H1 (cell line): ENCODE measurements at regions not wholly inside any gene's neighbourhood (a gene's known extent, or its start where the extent isn't known, plus 50 kb on each side); places are given as distances from the start of the nearest gene placed in this dataset.

Experiments used
- CTCF ChIA-PET: fragments of 300-600 bp; sonication (Branson Sonifier 250); formaldehyde crosslinking; loops from one replicate; lab custom pipeline; 2021; ENCODE audit not compliant: partially characterized antibody; lab: Charles Lee
- POLR2A ChIA-PET: fragments of 300-600 bp; sonication (Branson Sonifier 250); formaldehyde crosslinking; loops from one replicate; lab custom pipeline; 2021; ENCODE audit warnings: inconsistent platforms; ENCODE audit not compliant: partially characterized antibody; lab: Charles Lee
- DNase-seq, 2 experiments: peaks; one replicate each; pipeline versions ENCODE4 v3.0.0 to v3.0.0-alpha.2; 2010 to 2022; ENCODE audit warnings: low spot score in 2 of 2, low read depth in 1 of 2, mixed read lengths in 1 of 2
- FAIRE-seq: peaks from 2 replicates; lab custom pipeline; 2011; peaks lifted over from hg19 to GRCh38; lab: Jason Lieb, UNC
- H2AFZ ChIP-seq: 2 replicates; pipeline ENCODE4 v1.8.1; 2012; ENCODE audit warnings: low read length, inconsistent platforms
- H2AK5ac ChIP-seq: 2 replicates; pipeline ENCODE4 v1.6.1; 2013; ENCODE audit warnings: low read depth, low read length
- H2BK120ac ChIP-seq: replicated peaks from 2 replicates; pipeline ENCODE3; 2013; ENCODE audit warnings: low read depth, low read length, inconsistent platforms
- H2BK12ac ChIP-seq: 2 replicates; pipeline ENCODE4 v1.6.1; 2013; ENCODE audit warnings: low read depth, low read length
- H2BK15ac ChIP-seq: 2 replicates; pipeline ENCODE4 v1.6.1; 2013; ENCODE audit warnings: low read length
- H2BK20ac ChIP-seq: 2 replicates; pipeline ENCODE4 v1.6.1; 2013; ENCODE audit warnings: low read length
- H2BK5ac ChIP-seq: 2 replicates; pipeline ENCODE4 v1.6.1; 2013; ENCODE audit warnings: low read depth, low read length
- H3K14ac ChIP-seq: 2 replicates; pipeline ENCODE4 v1.6.1; 2013; ENCODE audit warnings: inconsistent platforms; ENCODE audit not compliant: insufficient read length
- H3K18ac ChIP-seq: 2 replicates; pipeline ENCODE4 v1.6.1; 2013; ENCODE audit warnings: low read length; ENCODE audit errors: extremely low read depth
- H3K23ac ChIP-seq: 2 replicates; pipeline ENCODE4 v1.6.1; 2013; ENCODE audit warnings: inconsistent platforms; ENCODE audit not compliant: insufficient read length
- H3K23me2 ChIP-seq: 2 replicates; pipeline ENCODE4 v1.6.1; 2013; ENCODE audit warnings: low read depth, low read length
- H3K27ac ChIP-seq: 2 replicates; pipeline ENCODE4 v1.6.1; 2011; ENCODE audit warnings: low read depth, low read length, inconsistent platforms
- H3K27me3 ChIP-seq, 4 experiments: replicated peaks in 1 of 4; 1 replicate in 1 of 4; 2 replicates in 3 of 4; pipeline versions ENCODE4 v1.6.1 to v1.8.1; 2011 to 2013; ENCODE audit warnings: low read length in 3 of 4, mild to moderate bottlenecking in 3 of 4, inconsistent platforms in 2 of 4, mixed read lengths in 2 of 4, moderate library complexity in 1 of 4; ENCODE audit not compliant: control insufficient read depth in 3 of 4, insufficient read depth in 3 of 4; ENCODE audit errors: extremely low read depth in 1 of 4
- H3K36me3 ChIP-seq, 4 experiments: 2 replicates each; pipeline versions ENCODE4 v1.6.1 to v1.8.1; 2011 to 2013; ENCODE audit warnings: mild to moderate bottlenecking in 4 of 4, low read length in 3 of 4, moderate library complexity in 2 of 4, control low read depth in 1 of 4, inconsistent platforms in 1 of 4; ENCODE audit not compliant: insufficient read depth in 4 of 4, control insufficient read depth in 2 of 4
- H3K4ac ChIP-seq: replicated peaks from 2 replicates; pipeline ENCODE3; 2013; ENCODE audit warnings: low read length, low read depth, mixed read lengths, inconsistent platforms; ENCODE audit not compliant: insufficient read length
- H3K4me1 ChIP-seq, 4 experiments: replicated peaks in 1 of 4; 1 replicate in 1 of 4; 2 replicates in 3 of 4; pipeline versions ENCODE4 v1.6.1 to v1.8.1; 2011 to 2013; ENCODE audit warnings: low read length in 3 of 4, inconsistent platforms in 2 of 4, mixed read lengths in 1 of 4; ENCODE audit not compliant: insufficient read depth in 4 of 4, control insufficient read depth in 3 of 4
- H3K4me2 ChIP-seq, 2 experiments: 2 replicates each; pipeline versions ENCODE4 v1.6.1 to v1.8.1; 2011 to 2013; ENCODE audit warnings: low read depth in 2 of 2, low read length in 2 of 2, control low read depth in 1 of 2, inconsistent platforms in 1 of 2, mild to moderate bottlenecking in 1 of 2; ENCODE audit not compliant: insufficient read depth in 1 of 2
- H3K4me3 ChIP-seq, 4 experiments: fragments of 200-600, 300-600 bp in 1 of 4; sonication (generic), shearing (Covaris generic), sonication (Bioruptor Twin) in 1 of 4; 2 replicates each; pipeline versions ENCODE4 v1.5.1 to v1.8.1; 2011 to 2016; ENCODE audit warnings: low read length in 4 of 4, low read depth in 3 of 4, control low read depth in 2 of 4, inconsistent platforms in 2 of 4, mild to moderate bottlenecking in 2 of 4, mixed read lengths in 1 of 4, moderate library complexity in 1 of 4; ENCODE audit not compliant: insufficient read depth in 2 of 4; ENCODE audit errors: extremely low read depth in 1 of 4
- H3K56ac ChIP-seq: replicated peaks from 2 replicates; pipeline ENCODE3; 2013; ENCODE audit warnings: low read depth, mild to moderate bottlenecking, mixed read lengths, low read length, inconsistent platforms; ENCODE audit not compliant: insufficient read length
- H3K79me1 ChIP-seq: 2 replicates; pipeline ENCODE4 v1.6.1; 2013; ENCODE audit warnings: low read depth, low read length, control low read depth
- H3K79me2 ChIP-seq, 2 experiments: 2 replicates each; pipeline versions ENCODE4 v1.6.1 to v1.8.1; 2012 to 2013; ENCODE audit warnings: low read length in 2 of 2, mild to moderate bottlenecking in 2 of 2, inconsistent platforms in 1 of 2; ENCODE audit not compliant: insufficient read depth in 2 of 2, control insufficient read depth in 1 of 2
- H3K9ac ChIP-seq, 4 experiments: replicated peaks in 1 of 4; 1 replicate in 1 of 4; 2 replicates in 3 of 4; pipeline versions ENCODE4 v1.6.1 to v1.8.1; 2011 to 2013; ENCODE audit warnings: low read depth in 3 of 4, low read length in 3 of 4, control low read depth in 2 of 4, mild to moderate bottlenecking in 2 of 4, moderate library complexity in 2 of 4, inconsistent platforms in 1 of 4; ENCODE audit errors: extremely low read depth in 1 of 4
- H3K9me3 ChIP-seq, 2 experiments: 2 replicates each; pipeline versions ENCODE4 v1.6.1 to v1.8.1; 2012 to 2013; ENCODE audit warnings: mild to moderate bottlenecking in 2 of 2, moderate library complexity in 2 of 2, control low read depth in 1 of 2, inconsistent platforms in 1 of 2, low read depth in 1 of 2, low read length in 1 of 2, mixed read lengths in 1 of 2; ENCODE audit not compliant: insufficient read depth in 2 of 2
- H4K20me1 ChIP-seq, 2 experiments: replicated peaks in 1 of 2; 2 replicates each; pipeline versions ENCODE3 to v1.8.1; 2011 to 2013; ENCODE audit warnings: inconsistent platforms in 2 of 2, low read length in 2 of 2, mild to moderate bottlenecking in 1 of 2; ENCODE audit not compliant: insufficient read depth in 2 of 2, control insufficient read depth in 1 of 2
- H4K5ac ChIP-seq: 2 replicates; pipeline ENCODE4 v1.6.1; 2013; ENCODE audit warnings: low read length, low read depth, mixed read lengths, inconsistent platforms; ENCODE audit not compliant: insufficient read length
- H4K8ac ChIP-seq: 2 replicates; pipeline ENCODE4 v1.8.0; 2013; ENCODE audit warnings: mild to moderate bottlenecking, moderate library complexity, low read length, inconsistent platforms; ENCODE audit not compliant: insufficient read depth; ENCODE audit errors: extremely low read depth
- H4K91ac ChIP-seq: replicated peaks from 2 replicates; pipeline ENCODE3; 2013; ENCODE audit warnings: low read length, mixed read lengths, inconsistent platforms; ENCODE audit not compliant: insufficient read length
- EP300 ChIP-seq, 2 experiments: IDR thresholded peaks; 1 replicate in 1 of 2; 2 replicates in 1 of 2; pipeline ENCODE4 v1.6.1; 2011 to 2012; ENCODE audit warnings: low read depth in 2 of 2, low read length in 2 of 2, mild to moderate bottlenecking in 2 of 2, borderline replicate concordance in 1 of 2, inconsistent platforms in 1 of 2, moderate library complexity in 1 of 2
- POLR2A ChIP-seq, 2 experiments: IDR thresholded peaks; 1 replicate in 1 of 2; 2 replicates in 1 of 2; pipeline ENCODE4 v1.6.1; 2011; ENCODE audit warnings: low read depth in 2 of 2, low read length in 2 of 2, mild to moderate bottlenecking in 2 of 2; ENCODE audit errors: control extremely low read depth in 1 of 2
- RAD21 ChIP-seq, 2 experiments: IDR thresholded peaks in 1 of 2; conservative IDR thresholded peaks in 1 of 2; 2 replicates each; pipeline ENCODE4 v1.6.1; 2011; ENCODE audit warnings: low read depth in 2 of 2, low read length in 2 of 2, improper control_type of control experiment in 1 of 2, inconsistent platforms in 1 of 2, mild to moderate bottlenecking in 1 of 2, moderate library complexity in 1 of 2
- RFX5 ChIP-seq: IDR thresholded peaks from 2 replicates; pipeline ENCODE4 v1.6.1; 2011; ENCODE audit warnings: low read depth, low read length, improper control_type of control experiment, borderline replicate concordance
- SIRT6 ChIP-seq: IDR thresholded peaks from one replicate; pipeline ENCODE4 v1.7.1; 2012; ENCODE audit warnings: low read length, inconsistent platforms
- YY1 ChIP-seq: IDR thresholded peaks from 2 replicates; pipeline ENCODE4 v1.6.1; 2011; ENCODE audit warnings: low read depth, mild to moderate bottlenecking, low read length
- WGBS, 2 experiments: shearing (Covaris generic) in 1 of 2; methylation state at CpG; one replicate each; pipeline versions ENCODE4 v1.1.6 to v1.1.7; 2013 to 2015; ENCODE audit warnings: low lambda C conversion rate in 2 of 2, mixed read lengths in 2 of 2, inconsistent platforms in 1 of 2, low coverage in 1 of 2, missing lambda C conversion rate in 1 of 2; ENCODE audit not compliant: insufficient replicate concordance in 2 of 2, insufficient coverage in 1 of 2, insufficient read length in 1 of 2; ENCODE audit errors: extremely low coverage in 1 of 2, missing lambda C conversion rate in 1 of 2; 5-methylcytosine and 5-hydroxymethylcytosine counted together

DNA sequence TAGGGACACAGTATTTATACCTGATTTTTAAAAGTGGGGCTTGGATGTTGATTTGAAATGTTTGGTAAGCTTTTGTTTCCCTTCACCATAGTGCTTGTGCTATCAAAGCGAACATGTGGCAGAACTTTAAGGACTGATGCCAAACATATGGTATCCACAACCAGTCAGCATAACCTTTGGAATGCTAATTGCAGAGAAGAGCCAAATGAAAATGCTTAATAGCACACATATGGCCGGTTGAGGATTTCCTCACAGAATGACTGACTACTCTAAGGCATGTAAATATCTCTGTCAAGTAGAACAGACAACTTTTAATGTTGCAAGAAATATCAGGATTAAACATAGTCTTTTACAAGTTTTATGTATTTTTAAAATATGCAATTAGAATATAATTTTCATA is 120.9 kb upstream of the COL3A1 start:
- Histone ChIP-seq H4K91ac (no peak overlapping the region), H2BK120ac (no peak overlapping the region), H2BK5ac (no peak overlapping the region), H2BK15ac (no peak overlapping the region), H3K23ac (no peak overlapping the region), H2AFZ (no peak overlapping the region), H4K8ac (no peak overlapping the region), H4K5ac (no peak overlapping the region), H3K9me3 (no peaks in the 10 kb centered on the region), H3K23me2 (no peaks in the 10 kb centered on the region; the same call in 1 of the 2 replicates), H3K36me3 (no peaks in the 10 kb centered on the region), H4K20me1 (no peaks in the 10 kb centered on the region), H3K27me3 (no peaks in the 10 kb centered on the region), H2AK5ac (no peak overlapping the region), H3K79me1 (no peaks in the 10 kb centered on the region), H3K4ac (no peak overlapping the region), H3K18ac (no peak overlapping the region), H3K4me3 (no peak overlapping the region), H3K9ac (no peak overlapping the region), H2BK12ac (no peak overlapping the region), H2BK20ac (no peak overlapping the region), H3K27ac (no peak overlapping the region), H3K14ac (no peak overlapping the region), H3K56ac (no peak overlapping the region), H3K4me1 (no peaks in the 10 kb centered on the region), H3K4me2 (no peak overlapping the region), H3K79me2 (no peaks in the 10 kb centered on the region)
- FAIRE-seq (no peak), DNase-seq (no peak)
- CTCF ChIA-PET: no interaction called here
- 88% methylated on average over 2 of the region's 2 CpGs; no CpG with 5 or more reads in 1 of the 2 experiments for WGBS, 2 experiments
- POLR2A ChIA-PET: no interaction called here
- no peak for TF ChIP-seq SIRT6
- no peak for TF ChIP-seq EP300 (IDR thresholded peaks at IDR 0.05; ENCODE audit: borderline replicate concordance in 1 of 2, low read depth in 2 of 2, low read length in 2 of 2)
- TF ChIP-seq RAD21 (IDR thresholded peaks at IDR 0.05 in 1 of 2, conservative IDR thresholded peaks at IDR 0.05 in 1 of 2; ENCODE audit: low read depth in 2 of 2, low read length in 2 of 2): no peak
- no peak for TF ChIP-seq RFX5
- TF ChIP-seq YY1: no peak
- no peak for TF ChIP-seq POLR2A (IDR thresholded peaks at IDR 0.05; ENCODE audit: control extremely low read depth in 1 of 2, low read depth in 2 of 2, low read length in 2 of 2)
